ENCODE measurements at regions not wholly inside any gene's neighbourhood (a gene's known extent, or its start where the extent isn't known, plus 50 kb on each side); places are given as distances from the start of the nearest gene placed in this dataset.

DNA sequence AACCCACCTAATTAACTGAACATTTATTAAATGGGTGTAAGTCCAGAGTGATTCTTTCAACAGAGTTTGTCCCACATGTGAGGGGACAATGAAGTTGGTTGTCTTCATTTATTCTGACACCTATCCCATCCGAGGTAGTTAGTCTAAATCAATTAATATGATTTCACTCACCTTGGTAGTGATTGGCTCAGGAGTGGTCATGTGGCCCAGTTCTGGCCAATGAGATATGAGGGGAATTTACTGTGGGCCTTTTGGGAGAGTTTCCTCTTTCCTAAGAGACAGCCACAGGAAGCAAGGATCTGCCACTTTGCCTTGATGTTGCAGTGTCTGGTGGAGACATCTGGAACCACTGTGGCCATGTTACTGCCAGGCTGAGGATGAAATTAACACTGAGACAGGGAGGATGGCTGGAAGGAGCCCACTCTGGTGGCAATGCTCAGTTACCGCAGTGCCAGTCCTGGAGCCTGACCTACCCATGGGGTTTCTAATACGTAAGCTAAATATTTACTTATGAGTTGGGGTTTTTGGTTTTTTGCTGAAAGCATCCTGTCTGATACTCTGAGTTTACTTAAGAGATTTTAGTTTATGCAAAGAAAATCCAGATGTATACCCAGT is 118.6 kb downstream of the FGF18 start:
- Histone ChIP-seq H3K4me3 (ENCODE audit: low read depth in 2 of 2, low read length in 2 of 2) (no peak overlapping the region), H3K4me1 (ENCODE audit: control insufficient read depth, insufficient read depth, low read length) (no peaks in the 10 kb centered on the region), H3K27ac (ENCODE audit: low read length) (no peak overlapping the region), H3K9me3 (ENCODE audit: control insufficient read depth, insufficient read depth, low read depth, low read length) (no peaks in the 10 kb centered on the region), H3K27me3 (ENCODE audit: control insufficient read depth, insufficient read depth, low read length) (no peaks in the 10 kb centered on the region), H3K36me3 (ENCODE audit: control insufficient read depth, insufficient read depth, low read length) (no peaks in the 10 kb centered on the region)
- no peak for DNase-seq (ENCODE audit: low read depth, low spot score)
- POLR2A ChIA-PET, result no interaction called here
- BruUV-seq (replicated peaks), result no TSS peak
- in situ Hi-C loops (cut with HindIII; ENCODE audit: low pct_unique_long_range_greater_than_20kb, low sequenced_read_pairs) (no loop called here), intact Hi-C loops (cut with micrococcal nuclease; ENCODE audit: unreplicated experiment) (no loop called here)
- no peak for ATAC-seq
- TF ChIP-seq, protein P1, sequence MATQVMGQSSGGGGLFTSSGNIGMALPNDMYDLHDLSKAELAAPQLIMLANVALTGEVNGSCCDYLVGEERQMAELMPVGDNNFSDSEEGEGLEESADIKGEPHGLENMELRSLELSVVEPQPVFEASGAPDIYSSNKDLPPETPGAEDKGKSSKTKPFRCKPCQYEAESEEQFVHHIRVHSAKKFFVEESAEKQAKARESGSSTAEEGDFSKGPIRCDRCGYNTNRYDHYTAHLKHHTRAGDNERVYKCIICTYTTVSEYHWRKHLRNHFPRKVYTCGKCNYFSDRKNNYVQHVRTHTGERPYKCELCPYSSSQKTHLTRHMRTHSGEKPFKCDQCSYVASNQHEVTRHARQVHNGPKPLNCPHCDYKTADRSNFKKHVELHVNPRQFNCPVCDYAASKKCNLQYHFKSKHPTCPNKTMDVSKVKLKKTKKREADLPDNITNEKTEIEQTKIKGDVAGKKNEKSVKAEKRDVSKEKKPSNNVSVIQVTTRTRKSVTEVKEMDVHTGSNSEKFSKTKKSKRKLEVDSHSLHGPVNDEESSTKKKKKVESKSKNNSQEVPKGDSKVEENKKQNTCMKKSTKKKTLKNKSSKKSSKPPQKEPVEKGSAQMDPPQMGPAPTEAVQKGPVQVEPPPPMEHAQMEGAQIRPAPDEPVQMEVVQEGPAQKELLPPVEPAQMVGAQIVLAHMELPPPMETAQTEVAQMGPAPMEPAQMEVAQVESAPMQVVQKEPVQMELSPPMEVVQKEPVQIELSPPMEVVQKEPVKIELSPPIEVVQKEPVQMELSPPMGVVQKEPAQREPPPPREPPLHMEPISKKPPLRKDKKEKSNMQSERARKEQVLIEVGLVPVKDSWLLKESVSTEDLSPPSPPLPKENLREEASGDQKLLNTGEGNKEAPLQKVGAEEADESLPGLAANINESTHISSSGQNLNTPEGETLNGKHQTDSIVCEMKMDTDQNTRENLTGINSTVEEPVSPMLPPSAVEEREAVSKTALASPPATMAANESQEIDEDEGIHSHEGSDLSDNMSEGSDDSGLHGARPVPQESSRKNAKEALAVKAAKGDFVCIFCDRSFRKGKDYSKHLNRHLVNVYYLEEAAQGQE (IDR thresholded peaks at IDR 0.05; ENCODE audit: insufficient read depth in 1 of 2, low read depth in 2 of 2, low read length in 1 of 2), result no peak
- TF ChIP-seq SIN3A (IDR thresholded peaks at IDR 0.05; ENCODE audit: borderline replicate concordance, insufficient read depth, low read depth, low read length), result no peak
- no peak for TF ChIP-seq TCF7L2 (IDR thresholded peaks at IDR 0.05; ENCODE audit: low read depth, low read length)
- no peak for TF ChIP-seq POLR2AphosphoS5 (IDR thresholded peaks at IDR 0.05; ENCODE audit: low read depth, low read length)
- TF ChIP-seq, protein P2, sequence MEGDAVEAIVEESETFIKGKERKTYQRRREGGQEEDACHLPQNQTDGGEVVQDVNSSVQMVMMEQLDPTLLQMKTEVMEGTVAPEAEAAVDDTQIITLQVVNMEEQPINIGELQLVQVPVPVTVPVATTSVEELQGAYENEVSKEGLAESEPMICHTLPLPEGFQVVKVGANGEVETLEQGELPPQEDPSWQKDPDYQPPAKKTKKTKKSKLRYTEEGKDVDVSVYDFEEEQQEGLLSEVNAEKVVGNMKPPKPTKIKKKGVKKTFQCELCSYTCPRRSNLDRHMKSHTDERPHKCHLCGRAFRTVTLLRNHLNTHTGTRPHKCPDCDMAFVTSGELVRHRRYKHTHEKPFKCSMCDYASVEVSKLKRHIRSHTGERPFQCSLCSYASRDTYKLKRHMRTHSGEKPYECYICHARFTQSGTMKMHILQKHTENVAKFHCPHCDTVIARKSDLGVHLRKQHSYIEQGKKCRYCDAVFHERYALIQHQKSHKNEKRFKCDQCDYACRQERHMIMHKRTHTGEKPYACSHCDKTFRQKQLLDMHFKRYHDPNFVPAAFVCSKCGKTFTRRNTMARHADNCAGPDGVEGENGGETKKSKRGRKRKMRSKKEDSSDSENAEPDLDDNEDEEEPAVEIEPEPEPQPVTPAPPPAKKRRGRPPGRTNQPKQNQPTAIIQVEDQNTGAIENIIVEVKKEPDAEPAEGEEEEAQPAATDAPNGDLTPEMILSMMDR (IDR thresholded peaks at IDR 0.05), result no peak
- CTCF ChIA-PET, result no interaction called here

DNA sequence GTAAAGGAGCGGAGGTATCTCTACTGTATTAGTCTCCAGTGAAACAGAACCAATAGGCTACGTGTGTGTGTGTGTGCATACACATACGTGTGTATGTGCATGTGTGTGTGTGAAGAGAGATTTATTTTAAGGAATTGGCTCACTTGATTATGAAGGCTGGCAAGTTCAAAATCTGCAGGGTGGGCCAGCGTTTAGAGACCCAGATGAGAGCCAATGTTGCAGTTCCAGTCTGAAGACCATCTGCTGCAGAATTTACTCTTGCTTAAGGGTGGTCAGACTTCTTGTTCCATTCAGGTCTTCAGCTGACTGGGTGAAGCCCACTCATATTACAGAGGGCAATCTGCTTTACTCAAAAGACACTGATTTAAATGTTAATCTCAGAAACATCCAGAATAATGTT is 119.2 kb downstream of the FGF18 start:
- no peak for ATAC-seq
- TF ChIP-seq, protein P2 (IDR thresholded peaks at IDR 0.05), result no peak
- TF ChIP-seq, protein P1 (IDR thresholded peaks at IDR 0.05; ENCODE audit: insufficient read depth in 1 of 2, low read depth in 2 of 2, low read length in 1 of 2), result no peak
- TF ChIP-seq TCF7L2 (IDR thresholded peaks at IDR 0.05; ENCODE audit: low read depth, low read length), result no peak
- no peak for TF ChIP-seq POLR2AphosphoS5 (IDR thresholded peaks at IDR 0.05; ENCODE audit: low read depth, low read length)
- TF ChIP-seq SIN3A (IDR thresholded peaks at IDR 0.05; ENCODE audit: borderline replicate concordance, insufficient read depth, low read depth, low read length), result no peak
- DNase-seq (ENCODE audit: low read depth, low spot score), result no peak
- no peak overlapping the region for H3K27ac ChIP-seq (ENCODE audit: low read length)
- H3K27me3 ChIP-seq (ENCODE audit: control insufficient read depth, insufficient read depth, low read length), result no peaks in the 10 kb centered on the region
- POLR2A ChIA-PET, result no interaction called here
- no TSS peak for BruUV-seq (replicated peaks)
- H3K36me3 ChIP-seq (ENCODE audit: control insufficient read depth, insufficient read depth, low read length), result no peaks in the 10 kb centered on the region
- H3K4me3 ChIP-seq (ENCODE audit: low read depth in 2 of 2, low read length in 2 of 2), result no peak overlapping the region
- intact Hi-C loops (cut with micrococcal nuclease; ENCODE audit: unreplicated experiment) (no loop called here), in situ Hi-C loops (cut with HindIII; ENCODE audit: low pct_unique_long_range_greater_than_20kb, low sequenced_read_pairs) (no loop called here)
- CTCF ChIA-PET, result no interaction called here
- no peaks in the 10 kb centered on the region for H3K9me3 ChIP-seq (ENCODE audit: control insufficient read depth, insufficient read depth, low read depth, low read length)
- no peaks in the 10 kb centered on the region for H3K4me1 ChIP-seq (ENCODE audit: control insufficient read depth, insufficient read depth, low read length)

Data from Panc1 (cell line).